ENCODE measurements at regions not wholly inside any gene's neighbourhood (a gene's known extent, or its start where the extent isn't known, plus 50 kb on each side); places are given as distances from the start of the nearest gene placed in this dataset.

DNA sequence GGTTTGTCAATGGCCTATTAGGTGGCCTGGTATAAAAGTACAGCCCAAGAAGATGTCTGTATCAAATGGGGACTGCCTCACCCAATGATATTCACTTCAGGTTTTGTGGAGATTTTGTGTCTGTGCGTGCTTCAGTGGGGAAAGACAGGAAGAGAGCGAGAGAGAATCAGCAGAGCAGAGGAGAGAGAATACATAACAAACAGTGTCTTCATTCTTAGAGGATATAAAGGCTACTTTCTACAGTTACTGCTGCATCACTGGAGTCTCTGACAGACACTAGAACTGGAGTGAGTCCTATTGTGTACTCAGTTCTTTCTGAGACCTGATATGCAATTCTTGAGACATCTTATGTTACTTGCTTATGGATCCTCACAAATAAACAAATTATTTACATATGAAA, 115.0 kb downstream of the CASP12 start:
- Histone ChIP-seq H3K27ac (ENCODE audit: low read depth in 1 of 2, low read length in 2 of 2) (no peak overlapping the region), H3K79me2 (ENCODE audit: insufficient read depth, low read length) (no peaks in the 10 kb centered on the region), H3K27me3 (ENCODE audit: control insufficient read depth in 2 of 2, insufficient read depth in 2 of 2, low read length in 2 of 2) (no peaks in the 10 kb centered on the region), H3K9ac (ENCODE audit: insufficient read depth, low read length, poor library complexity, severe bottlenecking) (no peak overlapping the region), H3K4me2 (replicated peaks; ENCODE audit: extremely low read depth, low read length, poor library complexity, severe bottlenecking) (no peak overlapping the region), H2AFZ (ENCODE audit: insufficient read depth, low read depth, low read length, poor library complexity, severe bottlenecking) (peak overlapping the region; percentile 1), H3K36me3 (replicated peaks in 1 of 2; ENCODE audit: control insufficient read depth in 1 of 2, insufficient read depth in 2 of 2, low read length in 2 of 2) (no peaks in the 10 kb centered on the region), H4K20me1 (ENCODE audit: insufficient read depth, low read length) (no peaks in the 10 kb centered on the region), H3K9me3 (replicated peaks in 1 of 2; ENCODE audit: control insufficient read depth in 1 of 2, insufficient read depth in 1 of 2, low read length in 2 of 2) (no peaks in the 10 kb centered on the region), H3K4me3 (replicated peaks in 1 of 3; ENCODE audit: low read depth in 2 of 3, low read length in 3 of 3) (no peak overlapping the region), H3K4me1 (ENCODE audit: control insufficient read depth in 1 of 2, insufficient read depth in 2 of 2, low read length in 2 of 2) (no peaks in the 10 kb centered on the region)
- DNase-seq: no peak
- intact Hi-C loops (cut with micrococcal nuclease): no loop called here
- Mint-ChIP-seq H3K27ac (no peak overlapping the region), H3K4me1 (no peaks in the 10 kb centered on the region), H3K9me3 (peaks cover 0 to 4% (median 0%) of the 10 kb centered on the region in 7 donors), H3K36me3 (no peaks in the 10 kb centered on the region), H3K27me3 (ENCODE audit: low read depth in 3 of 3) (peaks cover 0 to 1% (median 0%) of the 10 kb centered on the region in 3 donors), H3K4me3 (no peak overlapping the region)
- TF ChIP-seq, protein P1, sequence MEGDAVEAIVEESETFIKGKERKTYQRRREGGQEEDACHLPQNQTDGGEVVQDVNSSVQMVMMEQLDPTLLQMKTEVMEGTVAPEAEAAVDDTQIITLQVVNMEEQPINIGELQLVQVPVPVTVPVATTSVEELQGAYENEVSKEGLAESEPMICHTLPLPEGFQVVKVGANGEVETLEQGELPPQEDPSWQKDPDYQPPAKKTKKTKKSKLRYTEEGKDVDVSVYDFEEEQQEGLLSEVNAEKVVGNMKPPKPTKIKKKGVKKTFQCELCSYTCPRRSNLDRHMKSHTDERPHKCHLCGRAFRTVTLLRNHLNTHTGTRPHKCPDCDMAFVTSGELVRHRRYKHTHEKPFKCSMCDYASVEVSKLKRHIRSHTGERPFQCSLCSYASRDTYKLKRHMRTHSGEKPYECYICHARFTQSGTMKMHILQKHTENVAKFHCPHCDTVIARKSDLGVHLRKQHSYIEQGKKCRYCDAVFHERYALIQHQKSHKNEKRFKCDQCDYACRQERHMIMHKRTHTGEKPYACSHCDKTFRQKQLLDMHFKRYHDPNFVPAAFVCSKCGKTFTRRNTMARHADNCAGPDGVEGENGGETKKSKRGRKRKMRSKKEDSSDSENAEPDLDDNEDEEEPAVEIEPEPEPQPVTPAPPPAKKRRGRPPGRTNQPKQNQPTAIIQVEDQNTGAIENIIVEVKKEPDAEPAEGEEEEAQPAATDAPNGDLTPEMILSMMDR (IDR thresholded peaks at IDR 0.05): no peak
- WGBS (ENCODE audit: insufficient coverage): no CpG with 5 or more reads among the region's 2 CpGs

DNA sequence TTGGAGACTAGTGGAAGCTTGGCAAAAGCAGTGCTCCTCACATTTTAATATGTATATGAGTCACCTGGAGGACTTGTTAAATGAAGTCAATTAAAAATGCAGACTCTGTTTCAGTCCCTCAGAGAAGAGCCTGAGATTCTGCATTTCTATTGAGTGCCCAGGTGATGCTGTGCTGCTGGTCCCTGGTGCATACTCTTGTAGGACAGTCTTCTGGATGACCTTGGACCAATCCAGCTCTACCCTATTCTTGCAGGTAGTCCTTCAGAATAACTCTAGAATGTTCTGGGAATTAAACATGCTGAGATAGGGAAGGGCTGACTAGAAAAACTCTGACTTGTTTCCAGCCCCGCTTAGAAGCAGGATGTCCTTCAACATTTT, 115.9 kb downstream of the CASP12 start:
- no peak overlapping the region for H3K4me2 ChIP-seq (replicated peaks; ENCODE audit: extremely low read depth, low read length, poor library complexity, severe bottlenecking)
- intact Hi-C loops (cut with micrococcal nuclease): no loop called here

More for the DNA sequence above, 115.9 kb downstream of the CASP12 start:
- no peak overlapping the region for H3K4me3 Mint-ChIP-seq
- no peaks in the 10 kb centered on the region for H3K36me3 Mint-ChIP-seq
- no peak for DNase-seq
- no peak overlapping the region for H3K27ac Mint-ChIP-seq
- H3K9ac ChIP-seq (ENCODE audit: insufficient read depth, low read length, poor library complexity, severe bottlenecking): no peak overlapping the region
- no peaks in the 10 kb centered on the region for H4K20me1 ChIP-seq (ENCODE audit: insufficient read depth, low read length)
- H3K4me3 ChIP-seq (replicated peaks in 1 of 3; ENCODE audit: low read depth in 2 of 3, low read length in 3 of 3): no peak overlapping the region
- peaks cover 0 to 1% (median 0%) of the 10 kb centered on the region in 3 donors for H3K27me3 Mint-ChIP-seq (ENCODE audit: low read depth in 3 of 3)
- TF ChIP-seq, protein P1 (IDR thresholded peaks at IDR 0.05): no peak
- H3K9me3 ChIP-seq (replicated peaks in 1 of 2; ENCODE audit: control insufficient read depth in 1 of 2, insufficient read depth in 1 of 2, low read length in 2 of 2): no peaks in the 10 kb centered on the region
- 100% methylated on average over 1 of the region's 1 CpG for WGBS (ENCODE audit: insufficient coverage)
- H2AFZ ChIP-seq (ENCODE audit: insufficient read depth, low read depth, low read length, poor library complexity, severe bottlenecking): no peak overlapping the region
- H3K4me1 Mint-ChIP-seq: no peaks in the 10 kb centered on the region
- H3K27me3 ChIP-seq (ENCODE audit: control insufficient read depth in 2 of 2, insufficient read depth in 2 of 2, low read length in 2 of 2): no peaks in the 10 kb centered on the region
- no peaks in the 10 kb centered on the region for H3K36me3 ChIP-seq (replicated peaks in 1 of 2; ENCODE audit: control insufficient read depth in 1 of 2, insufficient read depth in 2 of 2, low read length in 2 of 2)
- H3K9me3 Mint-ChIP-seq: peaks cover 0 to 4% (median 0%) of the 10 kb centered on the region in 7 donors
- no peak overlapping the region for H3K27ac ChIP-seq (ENCODE audit: low read depth in 1 of 2, low read length in 2 of 2)
- H3K4me1 ChIP-seq (ENCODE audit: control insufficient read depth in 1 of 2, insufficient read depth in 2 of 2, low read length in 2 of 2): no peaks in the 10 kb centered on the region
- no peaks in the 10 kb centered on the region for H3K79me2 ChIP-seq (ENCODE audit: insufficient read depth, low read length)

All from CD14-positive monocyte (primary cell).